Activated CD4-positive, alpha-beta T cell treated with anti-CD3 and anti-CD28 coated beads, Interleukin-2, amount 10 ng/mL, durations not matched to agents 7 days and 5 days (primary cell): ENCODE measurements at regions not wholly inside any gene's neighbourhood (a gene's known extent, or its start where the extent isn't known, plus 50 kb on each side); places are given as distances from the start of the nearest gene placed in this dataset.

Experiments used
- CTCF ChIA-PET: fragments of 350-600 bp; sonication (Branson Sonifier 250); formaldehyde crosslinking; loops from one replicate; lab custom pipeline; 2021; ENCODE audit warnings: antibody characterized with exemption; lab: Charles Lee
- POLR2A ChIA-PET: fragments of 350-600 bp; sonication (Branson Sonifier 250); formaldehyde crosslinking; loops from one replicate; lab custom pipeline; 2021; ENCODE audit warnings: antibody characterized with exemption; lab: Charles Lee
- DNase-seq: peaks from one replicate; pipeline ENCODE4 v3.0.0-alpha.2; 2020
- H3K27ac Mint-ChIP-seq: one replicate; pipeline ENCODE4 v1.8.0; 2021; ENCODE audit warnings: mild to moderate bottlenecking, moderate library complexity, mixed read lengths
- H3K27me3 Mint-ChIP-seq: one replicate; pipeline ENCODE4 v1.8.0; 2021; ENCODE audit warnings: mixed read lengths
- H3K36me3 Mint-ChIP-seq: one replicate; pipeline ENCODE4 v1.8.0; 2021; ENCODE audit warnings: low read depth, mixed read lengths
- H3K4me1 Mint-ChIP-seq: one replicate; pipeline ENCODE4 v1.8.0; 2021; ENCODE audit warnings: mixed read lengths
- H3K4me3 Mint-ChIP-seq: one replicate; pipeline ENCODE4 v1.8.0; 2021; ENCODE audit warnings: mild to moderate bottlenecking, moderate library complexity, mixed read lengths
- H3K9me3 Mint-ChIP-seq: one replicate; pipeline ENCODE4 v1.8.0; 2021; ENCODE audit warnings: mixed read lengths

DNA sequence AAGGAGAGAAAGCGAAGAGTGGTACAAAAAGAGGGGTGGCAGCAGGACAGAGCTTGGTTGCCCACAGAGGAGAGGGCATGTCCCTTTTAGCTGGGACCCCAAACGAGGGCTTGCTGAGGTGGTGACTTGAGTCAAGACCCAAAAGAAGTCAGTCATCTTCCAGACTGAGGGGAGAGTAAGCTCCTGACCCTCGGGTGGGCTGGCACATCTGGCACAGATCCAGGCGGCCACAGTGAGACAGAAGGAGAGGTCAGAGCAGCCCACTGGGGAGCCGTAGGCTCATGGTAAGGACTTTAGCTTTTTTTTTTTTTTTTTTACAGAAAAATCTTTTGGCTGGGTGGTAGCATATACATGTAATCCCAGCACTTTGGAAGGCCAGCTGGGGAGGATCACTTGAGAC is 77.9 kb upstream of the ST6GAL2 start:
- H3K4me3 Mint-ChIP-seq, result no peak overlapping the region
- CTCF ChIA-PET, result no interaction called here
- H3K4me1 Mint-ChIP-seq, result no peaks in the 10 kb centered on the region
- no peak for DNase-seq
- H3K36me3 Mint-ChIP-seq, result no peaks in the 10 kb centered on the region
- H3K9me3 Mint-ChIP-seq, result no peaks in the 10 kb centered on the region
- no peaks in the 10 kb centered on the region for H3K27me3 Mint-ChIP-seq
- no peak overlapping the region for H3K27ac Mint-ChIP-seq
- POLR2A ChIA-PET, result no interaction called here

GRCh38 chr2:106965611-106966010 is 79.6 kb upstream of the ST6GAL2 start:
- H3K27me3 Mint-ChIP-seq, result no peaks in the 10 kb centered on the region
- CTCF ChIA-PET, result no interaction called here

GRCh38 chr2:106969777-106970176 is 83.8 kb upstream of the ST6GAL2 start:
- ChIA-PET CTCF (no interaction called here), POLR2A (no interaction called here)
- H3K4me1 Mint-ChIP-seq, result no peaks in the 10 kb centered on the region
- no peak for DNase-seq
- H3K27ac Mint-ChIP-seq, result no peak overlapping the region
- no peaks in the 10 kb centered on the region for H3K27me3 Mint-ChIP-seq
- no peak overlapping the region for H3K4me3 Mint-ChIP-seq
- H3K36me3 Mint-ChIP-seq, result no peaks in the 10 kb centered on the region
- H3K9me3 Mint-ChIP-seq, result no peaks in the 10 kb centered on the region

More at GRCh38 chr2:106965611-106966010, 79.6 kb upstream of the ST6GAL2 start:
- Mint-ChIP-seq H3K4me3 (no peak overlapping the region), H3K4me1 (no peaks in the 10 kb centered on the region), H3K36me3 (no peaks in the 10 kb centered on the region), H3K27ac (no peak overlapping the region), H3K9me3 (no peaks in the 10 kb centered on the region)
- no peak for DNase-seq
- POLR2A ChIA-PET, result no interaction called here

- Mint-ChIP-seq H3K27me3 (no peaks in the 10 kb centered on the region), H3K9me3 (no peaks in the 10 kb centered on the region), H3K4me3 (no peak overlapping the region), H3K4me1 (no peaks in the 10 kb centered on the region), H3K27ac (no peak overlapping the region), H3K36me3 (no peaks in the 10 kb centered on the region)
- no peak for DNase-seq
- ChIA-PET POLR2A (no interaction called here), CTCF (no interaction called here)
Measured at GRCh38 chr2:106970471-106971261, 84.7 kb upstream of the ST6GAL2 start.

DNA sequence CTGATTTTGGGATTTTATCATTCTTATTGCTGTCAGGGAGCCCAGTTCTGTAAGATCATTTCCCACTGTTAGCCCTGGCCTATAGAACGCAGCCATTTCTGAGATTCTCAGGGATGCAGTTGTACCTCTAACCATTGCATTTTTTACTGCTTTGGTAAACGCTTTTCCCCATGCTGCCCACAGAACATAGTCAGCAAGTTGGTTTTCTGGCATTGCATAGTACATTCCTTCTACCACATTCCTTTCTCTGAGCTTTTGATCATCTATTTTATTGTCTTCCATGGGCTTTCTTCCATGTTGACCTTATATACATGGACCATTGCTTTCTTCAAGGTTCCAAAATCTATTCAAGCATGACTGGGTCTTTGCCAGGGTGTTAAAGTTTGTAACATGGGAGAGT is 86.8 kb upstream of the ST6GAL2 start:
- Mint-ChIP-seq H3K27ac (no peak overlapping the region), H3K36me3 (no peaks in the 10 kb centered on the region), H3K4me1 (no peaks in the 10 kb centered on the region), H3K27me3 (no peaks in the 10 kb centered on the region), H3K9me3 (no peaks in the 10 kb centered on the region), H3K4me3 (no peak overlapping the region)
- ChIA-PET CTCF (no interaction called here), POLR2A (no interaction called here)
- no peak for DNase-seq

DNA sequence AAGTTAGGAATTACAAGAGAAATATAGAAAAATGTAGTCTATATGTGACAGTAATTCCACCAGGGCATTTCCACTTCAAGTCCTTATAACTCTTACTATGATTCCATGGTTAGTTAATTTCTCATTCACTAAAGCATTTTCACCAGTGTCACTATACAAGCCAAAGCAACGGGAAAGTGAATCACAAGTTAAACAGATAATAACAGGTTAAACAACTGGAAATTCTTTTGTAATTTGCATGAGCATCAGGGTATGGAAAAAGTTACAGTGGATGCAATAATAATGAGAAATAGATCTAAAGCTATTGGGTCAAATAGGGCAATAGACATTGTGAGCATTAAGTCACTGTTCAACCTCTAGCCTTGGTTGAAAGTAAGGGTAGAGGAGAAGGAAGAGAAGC is 88.9 kb upstream of the ST6GAL2 start:
- CTCF ChIA-PET, result no interaction called here
- no peaks in the 10 kb centered on the region for H3K9me3 Mint-ChIP-seq
- DNase-seq, result no peak
- H3K27ac Mint-ChIP-seq, result no peak overlapping the region
- no peaks in the 10 kb centered on the region for H3K36me3 Mint-ChIP-seq
- H3K4me1 Mint-ChIP-seq, result no peaks in the 10 kb centered on the region
- no peak overlapping the region for H3K4me3 Mint-ChIP-seq
- H3K27me3 Mint-ChIP-seq, result no peaks in the 10 kb centered on the region
- POLR2A ChIA-PET, result no interaction called here

DNA sequence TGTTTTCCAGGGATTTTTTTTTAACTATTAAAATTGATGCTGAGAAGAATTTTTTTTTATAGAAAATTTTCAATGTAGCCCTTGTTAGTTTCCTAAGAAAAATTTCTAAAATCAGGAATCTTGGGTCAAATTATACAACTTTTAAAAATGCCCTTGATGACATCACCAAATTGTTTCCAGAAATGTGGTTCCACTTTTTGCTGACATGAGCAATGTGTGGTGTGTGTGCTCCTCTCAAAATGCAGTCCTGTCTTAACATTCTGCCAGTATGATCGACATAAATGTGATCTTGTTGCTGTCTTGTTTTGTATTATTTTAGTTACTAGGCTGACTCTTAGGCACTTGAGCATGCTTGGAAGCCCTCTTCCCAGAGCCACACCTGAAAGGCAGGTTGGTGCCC is 89.7 kb upstream of the ST6GAL2 start:
- Mint-ChIP-seq H3K27me3 (no peaks in the 10 kb centered on the region), H3K4me1 (no peaks in the 10 kb centered on the region), H3K27ac (no peak overlapping the region), H3K36me3 (no peaks in the 10 kb centered on the region), H3K9me3 (no peaks in the 10 kb centered on the region), H3K4me3 (no peak overlapping the region)
- CTCF ChIA-PET, result no interaction called here
- no peak for DNase-seq
- POLR2A ChIA-PET, result no interaction called here

- ChIA-PET CTCF (no interaction called here), POLR2A (no interaction called here)
- H3K27me3 Mint-ChIP-seq, result no peaks in the 10 kb centered on the region
- H3K27ac Mint-ChIP-seq, result no peak overlapping the region
- DNase-seq, result no peak
- no peak overlapping the region for H3K4me3 Mint-ChIP-seq
- H3K9me3 Mint-ChIP-seq, result no peaks in the 10 kb centered on the region
- no peaks in the 10 kb centered on the region for H3K4me1 Mint-ChIP-seq
- H3K36me3 Mint-ChIP-seq, result no peaks in the 10 kb centered on the region
Measured at GRCh38 chr2:106976548-106976947, 90.6 kb upstream of the ST6GAL2 start.

GRCh38 chr2:106977717-106978116 is 91.8 kb upstream of the ST6GAL2 start:
- Mint-ChIP-seq H3K27ac (no peak overlapping the region), H3K9me3 (no peaks in the 10 kb centered on the region), H3K36me3 (no peaks in the 10 kb centered on the region), H3K4me1 (no peaks in the 10 kb centered on the region), H3K4me3 (no peak overlapping the region), H3K27me3 (no peaks in the 10 kb centered on the region)
- ChIA-PET CTCF (no interaction called here), POLR2A (no interaction called here)
- no peak for DNase-seq

- Mint-ChIP-seq H3K27ac (no peak overlapping the region), H3K36me3 (no peaks in the 10 kb centered on the region), H3K27me3 (no peaks in the 10 kb centered on the region), H3K4me3 (no peak overlapping the region), H3K9me3 (no peaks in the 10 kb centered on the region), H3K4me1 (no peaks in the 10 kb centered on the region)
- DNase-seq, result no peak
- CTCF ChIA-PET, result no interaction called here
- POLR2A ChIA-PET, result no interaction called here
Measured at GRCh38 chr2:106978647-106979046, 92.7 kb upstream of the ST6GAL2 start.

DNA sequence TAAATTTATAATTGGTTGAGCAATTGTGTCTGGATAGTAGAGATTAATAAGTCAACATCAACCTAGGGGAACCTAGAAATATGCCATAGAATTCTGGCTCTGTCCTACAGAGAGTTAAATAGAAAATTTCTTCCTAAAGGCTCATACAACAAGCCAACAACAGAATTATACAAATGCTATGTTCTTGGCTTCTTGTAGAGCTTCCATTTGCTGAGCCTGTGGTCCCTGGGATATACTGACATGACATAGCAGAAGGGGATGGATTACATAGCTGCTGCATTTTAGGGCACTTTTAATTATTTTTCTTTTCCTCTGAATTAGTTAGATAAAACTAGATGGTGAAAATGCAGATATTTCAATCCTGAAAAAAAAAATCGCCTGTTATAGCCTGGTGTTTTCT is 95.5 kb upstream of the ST6GAL2 start:
- Mint-ChIP-seq H3K36me3 (no peaks in the 10 kb centered on the region), H3K4me3 (no peak overlapping the region), H3K9me3 (no peaks in the 10 kb centered on the region), H3K4me1 (no peaks in the 10 kb centered on the region), H3K27me3 (no peaks in the 10 kb centered on the region), H3K27ac (no peak overlapping the region)
- CTCF ChIA-PET, result no interaction called here
- no peak for DNase-seq
- POLR2A ChIA-PET, result no interaction called here

GRCh38 chr2:106982350-106982749 is 96.4 kb upstream of the ST6GAL2 start:
- no peaks in the 10 kb centered on the region for H3K27me3 Mint-ChIP-seq
- H3K4me1 Mint-ChIP-seq, result no peaks in the 10 kb centered on the region
- no peak overlapping the region for H3K27ac Mint-ChIP-seq
- ChIA-PET POLR2A (no interaction called here), CTCF (no interaction called here)
- no peak overlapping the region for H3K4me3 Mint-ChIP-seq
- H3K9me3 Mint-ChIP-seq, result no peaks in the 10 kb centered on the region
- DNase-seq, result no peak
- H3K36me3 Mint-ChIP-seq, result no peaks in the 10 kb centered on the region

GRCh38 chr2:106983305-106983704 is 97.3 kb upstream of the ST6GAL2 start:
- no peak overlapping the region for H3K4me3 Mint-ChIP-seq
- ChIA-PET CTCF (no interaction called here), POLR2A (no interaction called here)
- no peaks in the 10 kb centered on the region for H3K9me3 Mint-ChIP-seq
- H3K36me3 Mint-ChIP-seq, result no peaks in the 10 kb centered on the region
- no peak for DNase-seq
- no peaks in the 10 kb centered on the region for H3K27me3 Mint-ChIP-seq
- H3K4me1 Mint-ChIP-seq, result no peaks in the 10 kb centered on the region
- H3K27ac Mint-ChIP-seq, result no peak overlapping the region

- Mint-ChIP-seq H3K4me1 (no peaks in the 10 kb centered on the region), H3K4me3 (no peak overlapping the region), H3K36me3 (no peaks in the 10 kb centered on the region), H3K27me3 (no peaks in the 10 kb centered on the region), H3K9me3 (no peaks in the 10 kb centered on the region), H3K27ac (no peak overlapping the region)
- CTCF ChIA-PET, result no interaction called here
- POLR2A ChIA-PET, result no interaction called here
- no peak for DNase-seq
Measured at GRCh38 chr2:106988361-106988760, 102.4 kb upstream of the ST6GAL2 start.
